ENCODE measurements at regions not wholly inside any gene's neighbourhood (a gene's known extent, or its start where the extent isn't known, plus 50 kb on each side); places are given as distances from the start of the nearest gene placed in this dataset.

DNA sequence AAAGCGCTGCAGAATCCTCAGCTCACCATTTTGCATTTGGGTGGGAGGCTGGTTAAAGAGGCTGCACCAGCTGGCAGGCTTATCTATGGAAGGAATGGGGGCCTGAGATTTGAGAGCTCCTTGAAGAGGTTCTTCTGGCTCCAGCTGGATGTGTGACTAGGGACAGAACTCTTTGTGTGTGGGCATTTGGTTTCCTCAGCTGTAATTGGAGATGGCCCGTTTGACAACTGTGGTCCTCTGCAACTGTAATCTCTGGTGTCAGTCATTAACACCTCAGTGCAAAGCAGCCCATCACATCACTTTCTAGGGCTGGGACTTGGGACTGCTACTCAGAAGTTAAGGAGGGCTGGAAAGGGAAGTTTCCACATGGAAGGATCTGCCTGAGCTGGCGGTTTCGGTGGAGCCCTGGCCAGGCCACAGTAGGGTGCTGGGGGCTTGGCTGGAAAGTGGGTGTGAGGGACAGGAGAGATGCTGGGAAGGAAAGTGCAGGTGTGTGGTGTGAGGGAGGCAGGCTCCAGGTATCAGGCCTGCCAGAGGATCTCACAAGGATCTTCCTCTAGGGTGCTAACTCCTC lies 193.8 kb downstream of the GADD45G start:
- TF ChIP-seq, protein P1, sequence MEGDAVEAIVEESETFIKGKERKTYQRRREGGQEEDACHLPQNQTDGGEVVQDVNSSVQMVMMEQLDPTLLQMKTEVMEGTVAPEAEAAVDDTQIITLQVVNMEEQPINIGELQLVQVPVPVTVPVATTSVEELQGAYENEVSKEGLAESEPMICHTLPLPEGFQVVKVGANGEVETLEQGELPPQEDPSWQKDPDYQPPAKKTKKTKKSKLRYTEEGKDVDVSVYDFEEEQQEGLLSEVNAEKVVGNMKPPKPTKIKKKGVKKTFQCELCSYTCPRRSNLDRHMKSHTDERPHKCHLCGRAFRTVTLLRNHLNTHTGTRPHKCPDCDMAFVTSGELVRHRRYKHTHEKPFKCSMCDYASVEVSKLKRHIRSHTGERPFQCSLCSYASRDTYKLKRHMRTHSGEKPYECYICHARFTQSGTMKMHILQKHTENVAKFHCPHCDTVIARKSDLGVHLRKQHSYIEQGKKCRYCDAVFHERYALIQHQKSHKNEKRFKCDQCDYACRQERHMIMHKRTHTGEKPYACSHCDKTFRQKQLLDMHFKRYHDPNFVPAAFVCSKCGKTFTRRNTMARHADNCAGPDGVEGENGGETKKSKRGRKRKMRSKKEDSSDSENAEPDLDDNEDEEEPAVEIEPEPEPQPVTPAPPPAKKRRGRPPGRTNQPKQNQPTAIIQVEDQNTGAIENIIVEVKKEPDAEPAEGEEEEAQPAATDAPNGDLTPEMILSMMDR (IDR thresholded peaks at IDR 0.05; ENCODE audit: low read length), result no peak
- no peak for TF ChIP-seq EZH2 (optimal IDR thresholded peaks at IDR 0.05; ENCODE audit: low read depth, low read length)
